A673 (cell line): ENCODE measurements at regions not wholly inside any gene's neighbourhood (a gene's known extent, or its start where the extent isn't known, plus 50 kb on each side); places are given as distances from the start of the nearest gene placed in this dataset.

Source experiments
- BruUV-seq: library from RNA; stranded (reverse); fragments of 400-500 nt; replicated peaks from 2 replicates; lab custom pipeline; 2021; lab: Mats Ljungman, UMichigan
- CTCF ChIA-PET: fragments of 300-600 bp; sonication (Branson Sonifier 250); formaldehyde crosslinking; loops from one replicate; lab custom pipeline; 2022; ENCODE audit warnings: antibody characterized with exemption; lab: Charles Lee
- POLR2A ChIA-PET: fragments of 300-600 bp; sonication (Branson Sonifier 250); formaldehyde crosslinking; loops from one replicate; lab custom pipeline; 2022; ENCODE audit warnings: antibody characterized with exemption; ENCODE audit not compliant: low non-redundant PET; lab: Charles Lee
- DNase-seq: peaks from one replicate; pipeline ENCODE4 v3.0.0-alpha.2; 2015; ENCODE audit warnings: low spot score
- H3K27ac ChIP-seq: fragments of 200-600 bp; sonication (generic); 2 replicates; pipeline ENCODE4 v1.5.1; 2016; ENCODE audit warnings: mixed run types, low read depth, mild to moderate bottlenecking, mixed read lengths, antibody characterized with exemption, low read length; ENCODE audit not compliant: poor library complexity, severe bottlenecking
- H3K27me3 ChIP-seq: fragments of 200-600 bp; sonication (generic); replicated peaks from 2 replicates; pipeline ENCODE4 v1.6.1; 2017; ENCODE audit warnings: mixed run types, low read depth, mild to moderate bottlenecking, mixed read lengths, antibody characterized with exemption, low read length; ENCODE audit not compliant: insufficient read depth, poor library complexity
- H3K36me3 ChIP-seq: fragments of 200-600 bp; sonication (generic); 2 replicates; pipeline ENCODE4 v1.6.1; 2016; ENCODE audit warnings: mixed run types, mild to moderate bottlenecking, mixed read lengths, antibody characterized with exemption, low read length; ENCODE audit not compliant: insufficient read depth, poor library complexity, severe bottlenecking
- H3K4me1 ChIP-seq: fragments of 200-600 bp; sonication (generic); 2 replicates; pipeline ENCODE4 v1.6.1; 2017; ENCODE audit warnings: mixed run types, mild to moderate bottlenecking, mixed read lengths, antibody characterized with exemption, low read length; ENCODE audit not compliant: insufficient read depth, poor library complexity, severe bottlenecking
- H3K4me3 ChIP-seq: fragments of 200-600 bp; sonication (generic); 2 replicates; pipeline ENCODE4 v1.5.1; 2016; ENCODE audit warnings: low read depth, mixed run types, mild to moderate bottlenecking, mixed read lengths, low read length; ENCODE audit not compliant: poor library complexity, severe bottlenecking
- H3K9me3 ChIP-seq: fragments of 200-600 bp; sonication (generic); 2 replicates; pipeline ENCODE4 v1.6.1; 2016; ENCODE audit warnings: mixed run types, low read depth, mild to moderate bottlenecking, mixed read lengths, antibody characterized with exemption, low read length; ENCODE audit not compliant: poor library complexity, severe bottlenecking
- CTCF ChIP-seq: fragments of 300-800, 200-600 bp; sonication (generic); conservative IDR thresholded peaks from 2 replicates; pipeline ENCODE4 v1.5.1; 2017; ENCODE audit warnings: low read depth, mild to moderate bottlenecking, antibody characterized with exemption, low read length, moderate library complexity, mixed read lengths
- EZH2 ChIP-seq: fragments of 200-600 bp; sonication (generic); IDR thresholded peaks from 2 replicates; pipeline ENCODE4 v1.6.1; 2017; ENCODE audit warnings: borderline replicate concordance, low read depth, mild to moderate bottlenecking, mixed read lengths, antibody characterized with exemption, low read length; ENCODE audit not compliant: poor library complexity, severe bottlenecking
- intact Hi-C: fragments of 100-400 bp; cut with micrococcal nuclease; formaldehyde crosslinking; loops from one replicate; pipeline ENCODE4 v1.10.0; 2022; ENCODE audit not compliant: unreplicated experiment

DNA sequence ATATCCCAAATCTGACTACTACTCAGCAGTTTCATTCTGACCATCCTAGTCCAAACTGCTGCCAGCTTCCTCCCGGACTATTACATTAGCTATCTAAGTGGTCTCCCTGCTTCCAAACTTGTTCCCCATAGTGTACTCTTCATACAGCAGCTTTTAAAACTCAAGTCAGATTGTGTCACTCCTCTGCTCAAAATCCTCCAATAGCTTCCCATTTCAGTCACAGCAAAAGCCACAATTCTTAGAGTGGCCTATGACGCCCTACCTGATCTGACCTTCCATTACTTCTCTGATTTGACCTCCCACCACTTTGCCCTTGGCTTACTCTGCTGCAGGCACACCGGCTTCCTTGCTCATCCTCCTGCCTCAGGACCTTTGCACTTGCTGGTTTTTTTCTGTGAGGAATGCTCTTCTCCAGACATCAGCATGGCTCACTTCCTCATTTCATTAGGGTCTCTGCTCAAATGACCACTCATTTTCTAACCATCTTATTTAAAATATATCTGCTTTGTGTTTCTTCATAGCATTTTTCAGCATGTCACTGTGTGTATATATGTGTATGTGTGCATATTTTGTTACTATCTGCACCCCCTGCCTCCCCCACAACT lies 111.1 kb upstream of the DTNBP1 start:
- intact Hi-C loops = no loop called here

DNA sequence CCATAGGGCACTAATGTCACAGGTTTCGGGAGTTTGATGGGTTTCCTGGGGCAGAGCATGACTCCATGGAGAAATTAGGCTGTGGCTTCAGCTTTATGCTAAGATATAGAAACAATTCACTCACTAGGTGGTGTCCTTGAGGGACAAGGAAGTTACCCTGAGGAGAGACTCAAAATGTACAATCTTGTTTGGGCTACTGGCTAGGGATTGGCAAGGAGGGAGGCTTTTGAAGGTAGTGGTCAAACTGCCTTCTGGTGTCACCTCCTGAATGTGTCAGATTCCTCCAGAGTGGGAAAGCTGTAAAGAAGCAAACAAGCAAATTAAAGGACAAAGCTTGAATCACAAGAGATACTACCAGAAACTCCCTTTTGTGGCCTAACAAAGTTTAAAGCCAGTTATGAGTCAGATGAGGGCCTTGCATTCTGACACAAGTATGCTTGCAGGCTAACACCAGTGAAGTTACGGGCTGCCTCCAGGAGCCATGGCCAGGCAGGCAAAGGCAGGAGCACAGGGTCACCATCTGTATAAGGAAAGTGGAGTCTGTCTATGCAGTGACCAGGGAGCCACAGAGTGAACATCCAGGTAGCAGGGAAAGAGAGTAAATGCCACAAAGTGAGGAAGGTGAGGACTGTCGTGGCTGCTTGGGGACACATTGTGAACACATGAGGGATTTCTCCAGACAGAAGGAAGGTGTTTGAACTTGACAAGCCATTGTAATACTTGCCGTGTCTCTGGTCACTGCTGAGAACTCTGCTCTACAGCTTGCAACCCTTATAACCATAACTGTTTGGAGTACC lies 107.7 kb upstream of the DTNBP1 start:
- no peaks in the 10 kb centered on the region for H3K27me3 ChIP-seq
- no peaks in the 10 kb centered on the region for H3K9me3 ChIP-seq
- H3K4me3 ChIP-seq = no peak overlapping the region
- ChIA-PET POLR2A (no interaction called here), CTCF (no interaction called here)
- no peaks in the 10 kb centered on the region for H3K4me1 ChIP-seq
- intact Hi-C loops = no loop called here
- no TSS peak for BruUV-seq
- no peak for DNase-seq
- H3K36me3 ChIP-seq = no peaks in the 10 kb centered on the region
- no peak overlapping the region for H3K27ac ChIP-seq
- TF ChIP-seq EZH2 (no peak), CTCF (no peak; the same call in 1 of the 2 replicates)

More for the DNA sequence above, 111.1 kb upstream of the DTNBP1 start:
- POLR2A ChIA-PET = no interaction called here
- H3K9me3 ChIP-seq = no peaks in the 10 kb centered on the region
- H3K27me3 ChIP-seq = no peaks in the 10 kb centered on the region
- no peak for DNase-seq
- TF ChIP-seq EZH2 = no peak
- no peak for TF ChIP-seq CTCF
- no peaks in the 10 kb centered on the region for H3K36me3 ChIP-seq
- BruUV-seq = no TSS peak
- H3K4me3 ChIP-seq = no peak overlapping the region
- H3K27ac ChIP-seq = no peak overlapping the region
- H3K4me1 ChIP-seq = no peaks in the 10 kb centered on the region
- CTCF ChIA-PET = no interaction called here

- no peak overlapping the region for H3K27ac ChIP-seq
- peak; percentile 8 for DNase-seq
- CTCF ChIA-PET = no interaction called here
Observed at GRCh38 chr6:15769511-15770018, 106.7 kb upstream of the DTNBP1 start.

More at GRCh38 chr6:15769511-15770018, 106.7 kb upstream of the DTNBP1 start:
- no peaks in the 10 kb centered on the region for H3K4me1 ChIP-seq
- no peaks in the 10 kb centered on the region for H3K36me3 ChIP-seq
- intact Hi-C loops = no loop called here
- POLR2A ChIA-PET = no interaction called here
- no peaks in the 10 kb centered on the region for H3K27me3 ChIP-seq
- H3K4me3 ChIP-seq = no peak overlapping the region
- no peaks in the 10 kb centered on the region for H3K9me3 ChIP-seq
- BruUV-seq = no TSS peak
- TF ChIP-seq EZH2 = no peak
- no peak for TF ChIP-seq CTCF
